ENCODE measurements at regions not wholly inside any gene's neighbourhood (a gene's known extent, or its start where the extent isn't known, plus 50 kb on each side); places are given as distances from the start of the nearest gene placed in this dataset.

GRCh38 chrX:124931241-124931640 lies 388.4 kb upstream of the TEX13C start:
- no TSS peak for BruUV-seq (replicated peaks)
- no peak overlapping the region for H3K27ac ChIP-seq
- no peaks in the 10 kb centered on the region for H3K27me3 ChIP-seq (ENCODE audit: insufficient read depth, low read depth)
- H3K4me2 ChIP-seq: no peak overlapping the region
- CTCF ChIA-PET: no interaction called here
- TF ChIP-seq CTCF (conservative IDR thresholded peaks at IDR 0.05) (no peak), EZH2 (IDR thresholded peaks at IDR 0.05; ENCODE audit: low read depth) (no peak)
- H3F3A ChIP-seq (ENCODE audit: insufficient read depth, low read depth): no peaks in the 10 kb centered on the region
- no peaks in the 10 kb centered on the region for H3K4me1 ChIP-seq (replicated peaks; ENCODE audit: insufficient read depth)
- no peaks in the 10 kb centered on the region for H3K79me2 ChIP-seq (ENCODE audit: low read depth)
- intact Hi-C loops (cut with micrococcal nuclease; ENCODE audit: unreplicated experiment): no loop called here
- no peak for DNase-seq
- H3K36me3 ChIP-seq (ENCODE audit: low read depth): no peaks in the 10 kb centered on the region
- H3K9me2 ChIP-seq (ENCODE audit: insufficient read depth): no peaks in the 10 kb centered on the region
- H2AFZ ChIP-seq: no peak overlapping the region
- no peaks in the 10 kb centered on the region for H3K9me3 ChIP-seq (ENCODE audit: insufficient read depth, low read depth)
- no peaks in the 10 kb centered on the region for H4K20me1 ChIP-seq (ENCODE audit: insufficient read depth)
- POLR2A ChIA-PET (ENCODE audit: unreplicated experiment): no interaction called here
- H3K4me3 ChIP-seq: no peak overlapping the region

DNA sequence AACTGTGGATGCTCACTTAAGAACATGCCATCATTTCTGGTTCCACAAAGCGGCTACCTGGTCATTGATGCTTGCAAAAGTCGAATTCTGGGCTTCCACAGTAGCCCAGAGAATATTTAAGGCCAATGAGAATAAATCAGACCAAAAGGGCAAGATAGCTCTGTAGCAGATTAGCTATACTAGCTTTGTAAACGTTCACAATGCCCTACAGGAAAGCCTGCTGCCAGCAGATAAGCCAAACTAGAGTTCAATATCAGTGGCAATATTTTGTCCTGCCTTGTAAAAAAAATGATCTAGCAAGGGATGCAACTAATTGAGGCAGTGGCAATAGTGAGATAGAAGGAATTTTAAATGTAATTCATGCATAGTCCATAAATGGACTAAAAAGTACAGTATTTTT lies 387.7 kb upstream of the TEX13C start:
- intact Hi-C loops (cut with micrococcal nuclease; ENCODE audit: unreplicated experiment): no loop called here
- no TSS peak for BruUV-seq (replicated peaks)

GRCh38 chrX:124938715-124939114 lies 381.0 kb upstream of the TEX13C start:
- Histone ChIP-seq H3K36me3 (ENCODE audit: low read depth) (no peaks in the 10 kb centered on the region), H3K4me3 (no peak overlapping the region), H3F3A (ENCODE audit: insufficient read depth, low read depth) (no peaks in the 10 kb centered on the region), H3K27me3 (ENCODE audit: insufficient read depth, low read depth) (no peaks in the 10 kb centered on the region), H3K9me2 (ENCODE audit: insufficient read depth) (0 out of 2 replicates have a peak, but pooled peaks cover 4% of the 10 kb centered on the region), H3K4me2 (no peak overlapping the region), H4K20me1 (ENCODE audit: insufficient read depth) (no peaks in the 10 kb centered on the region), H3K4me1 (replicated peaks; ENCODE audit: insufficient read depth) (no peaks in the 10 kb centered on the region), H2AFZ (no peak overlapping the region), H3K79me2 (ENCODE audit: low read depth) (no peaks in the 10 kb centered on the region), H3K9me3 (ENCODE audit: insufficient read depth, low read depth) (no peaks in the 10 kb centered on the region), H3K27ac (no peak overlapping the region)
- CTCF ChIA-PET: no interaction called here
- intact Hi-C loops (cut with micrococcal nuclease; ENCODE audit: unreplicated experiment): no loop called here
- POLR2A ChIA-PET (ENCODE audit: unreplicated experiment): no interaction called here
- no peak for DNase-seq
- TF ChIP-seq CTCF (conservative IDR thresholded peaks at IDR 0.05): no peak
- TF ChIP-seq EZH2 (IDR thresholded peaks at IDR 0.05; ENCODE audit: low read depth): no peak
- no TSS peak for BruUV-seq (replicated peaks)

More for the DNA sequence above, 387.7 kb upstream of the TEX13C start:
- Histone ChIP-seq H3K36me3 (ENCODE audit: low read depth) (no peaks in the 10 kb centered on the region), H3K27ac (no peak overlapping the region), H3F3A (ENCODE audit: insufficient read depth, low read depth) (no peaks in the 10 kb centered on the region), H4K20me1 (ENCODE audit: insufficient read depth) (no peaks in the 10 kb centered on the region), H3K79me2 (ENCODE audit: low read depth) (no peaks in the 10 kb centered on the region), H2AFZ (no peak overlapping the region), H3K4me1 (replicated peaks; ENCODE audit: insufficient read depth) (no peaks in the 10 kb centered on the region), H3K4me2 (no peak overlapping the region), H3K27me3 (ENCODE audit: insufficient read depth, low read depth) (no peaks in the 10 kb centered on the region), H3K9me3 (ENCODE audit: insufficient read depth, low read depth) (no peaks in the 10 kb centered on the region), H3K9me2 (ENCODE audit: insufficient read depth) (no peaks in the 10 kb centered on the region), H3K4me3 (no peak overlapping the region)
- DNase-seq: no peak
- ChIA-PET POLR2A (ENCODE audit: unreplicated experiment) (no interaction called here), CTCF (no interaction called here)
- no peak for TF ChIP-seq EZH2 (IDR thresholded peaks at IDR 0.05; ENCODE audit: low read depth)
- TF ChIP-seq CTCF (conservative IDR thresholded peaks at IDR 0.05): no peak

All from PC-9 (cell line).